SK-N-SH (cell line): ENCODE measurements at regions not wholly inside any gene's neighbourhood (a gene's known extent, or its start where the extent isn't known, plus 50 kb on each side); places are given as distances from the start of the nearest gene placed in this dataset.

Experiments
- FOXM1 ChIP-seq: IDR thresholded peaks from 2 replicates; pipeline ENCODE4 v1.4.0; 2012; ENCODE audit warnings: low read depth, mild to moderate bottlenecking
- GABPA ChIP-seq: IDR thresholded peaks from 2 replicates; pipeline ENCODE4 v1.4.0; 2012; ENCODE audit warnings: low read depth, mild to moderate bottlenecking
- JUND ChIP-seq: IDR thresholded peaks from 2 replicates; pipeline ENCODE4 v1.4.0; 2012
- MXI1 ChIP-seq: IDR thresholded peaks from 2 replicates; pipeline ENCODE4 v1.6.1; 2012; ENCODE audit warnings: mild to moderate bottlenecking, low read depth, low read length, improper control_type of control experiment
- POLR2AphosphoS5 ChIP-seq: IDR thresholded peaks from 2 replicates; pipeline ENCODE4 v1.6.1; 2012; ENCODE audit warnings: low read depth, low read length
- RFX5 ChIP-seq: IDR thresholded peaks from 2 replicates; pipeline ENCODE4 v1.6.1; 2012; ENCODE audit warnings: mild to moderate bottlenecking, improper control_type of control experiment, low read length
- RXRA ChIP-seq: IDR thresholded peaks from 2 replicates; pipeline ENCODE4 v1.4.0; 2012; ENCODE audit warnings: low read depth, mild to moderate bottlenecking, borderline replicate concordance
- TEAD4 ChIP-seq: IDR thresholded peaks from 2 replicates; pipeline ENCODE4 v1.4.0; 2012; ENCODE audit warnings: mild to moderate bottlenecking, borderline replicate concordance; ENCODE audit not compliant: insufficient read depth
- TF ChIP-seq, protein P1 (sequence below): fragments of 200-600 bp; sonication (generic); IDR thresholded peaks from 2 replicates; pipeline ENCODE4 v1.6.1; 2017; ENCODE audit warnings: antibody characterized with exemption, mild to moderate bottlenecking, moderate library complexity
- TF ChIP-seq, protein P2 (sequence below): fragments of 150-350 bp; IDR thresholded peaks from 2 replicates; pipeline ENCODE4 v1.6.1; 2017; ENCODE audit warnings: antibody characterized with exemption, low read length, low read depth, borderline replicate concordance
- TF ChIP-seq, protein P3 (sequence below): IDR thresholded peaks from 2 replicates; pipeline ENCODE4 v1.6.1; 2012; ENCODE audit warnings: mild to moderate bottlenecking, low read depth, low read length, moderate library complexity

GRCh38 chr4:147192679-147193078, 247.0 kb upstream of the TTC29 start:
- TF ChIP-seq, protein P1, sequence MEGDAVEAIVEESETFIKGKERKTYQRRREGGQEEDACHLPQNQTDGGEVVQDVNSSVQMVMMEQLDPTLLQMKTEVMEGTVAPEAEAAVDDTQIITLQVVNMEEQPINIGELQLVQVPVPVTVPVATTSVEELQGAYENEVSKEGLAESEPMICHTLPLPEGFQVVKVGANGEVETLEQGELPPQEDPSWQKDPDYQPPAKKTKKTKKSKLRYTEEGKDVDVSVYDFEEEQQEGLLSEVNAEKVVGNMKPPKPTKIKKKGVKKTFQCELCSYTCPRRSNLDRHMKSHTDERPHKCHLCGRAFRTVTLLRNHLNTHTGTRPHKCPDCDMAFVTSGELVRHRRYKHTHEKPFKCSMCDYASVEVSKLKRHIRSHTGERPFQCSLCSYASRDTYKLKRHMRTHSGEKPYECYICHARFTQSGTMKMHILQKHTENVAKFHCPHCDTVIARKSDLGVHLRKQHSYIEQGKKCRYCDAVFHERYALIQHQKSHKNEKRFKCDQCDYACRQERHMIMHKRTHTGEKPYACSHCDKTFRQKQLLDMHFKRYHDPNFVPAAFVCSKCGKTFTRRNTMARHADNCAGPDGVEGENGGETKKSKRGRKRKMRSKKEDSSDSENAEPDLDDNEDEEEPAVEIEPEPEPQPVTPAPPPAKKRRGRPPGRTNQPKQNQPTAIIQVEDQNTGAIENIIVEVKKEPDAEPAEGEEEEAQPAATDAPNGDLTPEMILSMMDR, result no peak
- no peak for TF ChIP-seq FOXM1
- TF ChIP-seq, protein P2, sequence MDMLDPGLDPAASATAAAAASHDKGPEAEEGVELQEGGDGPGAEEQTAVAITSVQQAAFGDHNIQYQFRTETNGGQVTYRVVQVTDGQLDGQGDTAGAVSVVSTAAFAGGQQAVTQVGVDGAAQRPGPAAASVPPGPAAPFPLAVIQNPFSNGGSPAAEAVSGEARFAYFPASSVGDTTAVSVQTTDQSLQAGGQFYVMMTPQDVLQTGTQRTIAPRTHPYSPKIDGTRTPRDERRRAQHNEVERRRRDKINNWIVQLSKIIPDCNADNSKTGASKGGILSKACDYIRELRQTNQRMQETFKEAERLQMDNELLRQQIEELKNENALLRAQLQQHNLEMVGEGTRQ, result no peak
- no peak for TF ChIP-seq RXRA
- TF ChIP-seq TEAD4, result no peak
- no peak for TF ChIP-seq GABPA
- TF ChIP-seq JUND, result no peak
- TF ChIP-seq, protein P3, sequence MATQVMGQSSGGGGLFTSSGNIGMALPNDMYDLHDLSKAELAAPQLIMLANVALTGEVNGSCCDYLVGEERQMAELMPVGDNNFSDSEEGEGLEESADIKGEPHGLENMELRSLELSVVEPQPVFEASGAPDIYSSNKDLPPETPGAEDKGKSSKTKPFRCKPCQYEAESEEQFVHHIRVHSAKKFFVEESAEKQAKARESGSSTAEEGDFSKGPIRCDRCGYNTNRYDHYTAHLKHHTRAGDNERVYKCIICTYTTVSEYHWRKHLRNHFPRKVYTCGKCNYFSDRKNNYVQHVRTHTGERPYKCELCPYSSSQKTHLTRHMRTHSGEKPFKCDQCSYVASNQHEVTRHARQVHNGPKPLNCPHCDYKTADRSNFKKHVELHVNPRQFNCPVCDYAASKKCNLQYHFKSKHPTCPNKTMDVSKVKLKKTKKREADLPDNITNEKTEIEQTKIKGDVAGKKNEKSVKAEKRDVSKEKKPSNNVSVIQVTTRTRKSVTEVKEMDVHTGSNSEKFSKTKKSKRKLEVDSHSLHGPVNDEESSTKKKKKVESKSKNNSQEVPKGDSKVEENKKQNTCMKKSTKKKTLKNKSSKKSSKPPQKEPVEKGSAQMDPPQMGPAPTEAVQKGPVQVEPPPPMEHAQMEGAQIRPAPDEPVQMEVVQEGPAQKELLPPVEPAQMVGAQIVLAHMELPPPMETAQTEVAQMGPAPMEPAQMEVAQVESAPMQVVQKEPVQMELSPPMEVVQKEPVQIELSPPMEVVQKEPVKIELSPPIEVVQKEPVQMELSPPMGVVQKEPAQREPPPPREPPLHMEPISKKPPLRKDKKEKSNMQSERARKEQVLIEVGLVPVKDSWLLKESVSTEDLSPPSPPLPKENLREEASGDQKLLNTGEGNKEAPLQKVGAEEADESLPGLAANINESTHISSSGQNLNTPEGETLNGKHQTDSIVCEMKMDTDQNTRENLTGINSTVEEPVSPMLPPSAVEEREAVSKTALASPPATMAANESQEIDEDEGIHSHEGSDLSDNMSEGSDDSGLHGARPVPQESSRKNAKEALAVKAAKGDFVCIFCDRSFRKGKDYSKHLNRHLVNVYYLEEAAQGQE, result no peak
- no peak for TF ChIP-seq POLR2AphosphoS5
- TF ChIP-seq RFX5, result no peak
- TF ChIP-seq MXI1, result no peak
